Activated CD4-positive, CD25-positive, alpha-beta regulatory T cell (primary cell): ENCODE measurements at regions not wholly inside any gene's neighbourhood (a gene's known extent, or its start where the extent isn't known, plus 50 kb on each side); places are given as distances from the start of the nearest gene placed in this dataset.
"Not testable (repeated sequence)": the region's sequence is repeated elsewhere in the genome, so short reads cannot be mapped to it uniquely, and the experiment has no call there.

Source experiments
- DNase-seq, 4 experiments: peaks; one replicate each; lab custom pipeline; 2025; lab: John Stamatoyannopoulos, UW

GRCh38 chr10:124242791-124243190 is 149.4 kb upstream of the CHST15 start:
- DNase-seq = no peak

- no peak for DNase-seq
Observed at GRCh38 chr10:124242365-124242764, 149.0 kb upstream of the CHST15 start.

DNA sequence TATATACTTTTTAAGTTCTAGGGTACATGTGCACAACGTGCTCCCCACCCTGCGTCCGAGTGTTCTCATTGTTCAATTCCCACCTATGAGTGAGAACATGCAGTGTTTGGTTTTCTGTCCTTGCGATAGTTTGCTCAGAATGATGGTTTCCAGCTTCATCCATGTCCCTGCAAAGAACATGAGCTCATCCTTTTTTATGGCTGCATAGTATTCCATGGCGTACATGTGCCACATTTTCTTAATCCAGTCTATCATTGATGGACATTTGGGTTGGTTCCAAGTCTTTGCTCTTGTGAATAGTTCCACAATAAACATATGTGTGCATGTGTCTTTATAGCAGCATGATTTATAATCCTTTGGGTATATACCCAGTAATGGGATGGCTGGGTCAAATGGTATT is 148.1 kb upstream of the CHST15 start:
- not testable (repeated sequence) for DNase-seq

DNA sequence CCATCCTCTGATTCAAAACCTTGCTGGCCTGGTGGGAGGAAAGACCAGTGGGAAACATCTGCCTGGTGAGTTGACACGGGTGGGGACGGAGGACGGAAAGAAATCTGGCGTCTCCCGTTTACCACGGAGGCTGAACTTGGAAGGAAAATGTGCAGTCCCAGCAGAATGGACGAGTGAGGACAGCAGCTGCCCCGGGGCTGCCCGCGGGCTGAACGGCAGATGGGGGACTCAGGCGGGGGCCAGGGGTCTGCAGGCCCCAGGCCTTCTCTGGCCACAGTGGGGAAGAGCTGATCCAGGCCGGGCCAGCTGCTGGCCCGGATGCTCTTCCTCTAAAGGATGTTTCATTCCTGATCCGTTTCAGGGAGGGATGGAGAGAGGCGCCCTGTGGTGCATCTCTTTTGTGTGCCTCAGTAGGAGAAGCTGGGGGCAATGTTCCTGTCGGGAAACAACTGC is 147.5 kb upstream of the CHST15 start:
- no peak for DNase-seq

- no peak for DNase-seq
Observed at GRCh38 chr10:124239696-124240095, 146.3 kb upstream of the CHST15 start.

GRCh38 chr10:124239134-124239533 is 145.7 kb upstream of the CHST15 start:
- no peak for DNase-seq

DNA sequence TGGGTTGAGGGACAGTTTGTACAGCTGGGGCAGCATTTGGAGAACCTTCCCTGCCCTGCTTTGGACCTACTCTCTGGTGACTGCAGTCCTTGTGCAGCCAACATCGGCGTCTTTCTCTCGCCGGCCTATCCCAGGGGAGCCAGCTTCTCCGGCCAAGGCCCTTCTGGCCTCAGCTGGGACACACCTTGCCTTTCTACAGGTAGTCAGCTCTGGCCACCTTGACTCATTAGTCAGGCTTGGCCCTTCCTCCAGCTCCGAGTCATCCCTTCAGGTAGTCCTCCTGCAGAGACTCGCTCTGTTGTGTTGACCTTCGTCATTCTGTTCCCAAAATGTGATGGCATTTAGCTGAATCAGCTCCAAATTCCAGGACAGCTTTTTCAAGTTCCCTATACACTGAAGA is 145.0 kb upstream of the CHST15 start:
- no peak for DNase-seq

GRCh38 chr10:124237282-124237961 is 144.0 kb upstream of the CHST15 start:
- no peak for DNase-seq

DNA sequence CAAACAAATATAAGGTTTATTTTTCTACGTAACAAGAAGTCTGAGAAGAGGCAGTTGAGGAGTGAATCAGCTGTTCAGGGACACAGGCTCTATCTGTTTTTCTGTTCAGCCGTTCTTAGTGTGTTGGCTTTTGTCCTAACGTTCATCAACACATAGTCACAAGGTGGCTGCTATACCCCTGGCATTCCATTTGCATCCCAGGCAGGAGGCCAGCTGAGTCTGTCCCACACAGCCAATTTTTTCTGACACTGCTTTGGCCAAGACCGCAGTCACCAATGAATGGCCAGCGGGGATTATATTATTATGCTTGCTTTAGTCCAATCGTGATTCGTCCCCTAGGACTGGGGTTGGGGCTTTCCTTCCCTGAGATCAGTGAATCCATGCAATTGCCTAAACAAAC is 143.4 kb upstream of the CHST15 start:
- no peak for DNase-seq

GRCh38 chr10:124236136-124236535 is 142.7 kb upstream of the CHST15 start:
- DNase-seq = no peak

- DNase-seq = no peak
Observed at GRCh38 chr10:124235232-124235631, 141.8 kb upstream of the CHST15 start.

DNA sequence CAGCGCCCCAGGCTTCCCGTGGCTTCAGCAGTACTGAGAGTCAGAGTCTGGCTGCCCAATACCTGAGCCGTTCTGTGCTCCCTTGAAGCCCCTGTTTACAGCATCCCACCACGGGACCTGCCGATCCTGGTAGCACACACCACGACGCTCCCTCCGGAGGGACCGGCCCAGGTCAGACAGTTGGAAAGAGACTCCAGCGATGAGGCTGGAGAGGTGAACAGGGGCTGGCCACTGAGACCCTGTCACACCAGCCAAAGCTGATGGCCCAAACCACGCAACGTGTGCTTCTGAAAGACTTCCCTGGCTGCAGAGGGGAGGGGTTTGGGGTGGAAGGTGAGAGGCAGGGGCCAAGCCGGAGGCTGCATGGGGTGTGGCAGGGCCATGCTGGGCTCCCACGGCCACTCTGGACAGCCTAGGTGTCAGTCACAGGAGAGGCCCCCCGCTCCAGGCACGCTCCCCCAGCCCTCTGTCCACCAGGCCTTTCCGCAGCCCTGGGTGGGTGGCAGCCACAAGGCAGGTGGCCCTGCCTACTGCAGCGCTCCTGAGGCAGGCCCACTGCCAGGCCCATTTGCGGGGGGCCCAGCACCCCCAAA is 140.2 kb upstream of the CHST15 start:
- DNase-seq = no peak

DNA sequence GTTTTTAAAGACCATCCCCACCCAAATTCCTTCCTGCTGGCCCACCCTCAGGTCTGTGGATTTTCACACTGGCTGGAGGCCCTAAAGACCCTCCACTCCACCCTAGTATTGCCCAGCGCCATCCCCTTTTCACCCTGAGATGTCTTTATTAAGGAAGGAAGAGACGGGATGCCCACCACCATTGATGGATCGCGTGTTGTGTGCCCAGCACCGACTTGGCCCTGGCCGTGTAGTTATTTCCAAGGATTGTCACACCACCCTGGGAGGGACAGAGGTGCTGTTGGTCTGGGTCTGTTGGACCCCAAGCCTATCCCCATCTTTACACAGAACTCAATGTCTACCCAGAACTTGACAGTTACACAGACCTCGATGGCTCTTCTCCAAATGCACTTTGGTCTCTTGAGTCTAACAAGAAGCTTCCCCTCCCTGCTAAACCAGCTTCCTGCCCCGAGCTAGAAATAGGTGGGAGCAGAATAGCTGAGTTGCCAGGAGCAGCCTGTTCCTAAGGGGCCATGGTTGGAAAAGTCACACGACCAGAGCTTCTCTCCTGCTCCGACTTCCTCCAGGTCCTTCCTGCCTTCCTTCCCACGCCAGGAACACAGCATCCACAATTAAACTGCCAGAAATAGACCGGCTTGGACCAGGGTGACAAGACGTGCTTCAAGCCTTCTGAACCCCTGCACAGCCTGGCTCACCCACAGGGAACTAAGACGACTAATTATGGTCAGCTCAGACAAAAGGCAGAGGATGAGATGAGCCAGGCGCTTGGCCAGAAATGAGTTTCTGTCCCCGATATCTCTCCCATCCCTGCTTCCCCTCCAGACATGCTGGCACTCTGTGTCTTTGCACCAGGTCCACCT is 139.5 kb upstream of the CHST15 start:
- DNase-seq = no peak

- peak in 2 of 4 experiments; percentile 16 to 32 for DNase-seq
Observed at GRCh38 chr10:124231168-124232155, 138.1 kb upstream of the CHST15 start.

DNA sequence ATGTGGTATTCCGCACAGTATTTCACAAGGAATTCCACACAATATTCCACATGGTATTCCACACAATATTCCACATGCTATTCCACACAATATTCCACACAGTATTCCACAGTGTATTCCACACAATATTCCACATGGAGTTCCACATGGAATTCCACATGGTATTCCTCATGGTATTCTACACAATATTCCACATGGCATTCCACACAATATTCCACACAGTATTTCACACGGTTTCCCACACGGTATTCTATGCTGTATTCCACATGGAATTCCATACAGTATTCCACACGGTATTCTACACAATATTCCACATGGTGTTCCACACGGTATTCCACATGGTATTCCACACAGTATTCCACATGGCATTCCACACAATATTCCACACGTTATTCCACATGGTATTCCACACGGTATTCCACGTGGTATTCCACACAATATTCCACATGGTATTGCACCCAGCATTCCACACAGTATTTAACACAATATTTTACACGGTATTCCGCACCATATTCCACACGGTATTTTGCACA is 137.3 kb upstream of the CHST15 start:
- no peak for DNase-seq

DNA sequence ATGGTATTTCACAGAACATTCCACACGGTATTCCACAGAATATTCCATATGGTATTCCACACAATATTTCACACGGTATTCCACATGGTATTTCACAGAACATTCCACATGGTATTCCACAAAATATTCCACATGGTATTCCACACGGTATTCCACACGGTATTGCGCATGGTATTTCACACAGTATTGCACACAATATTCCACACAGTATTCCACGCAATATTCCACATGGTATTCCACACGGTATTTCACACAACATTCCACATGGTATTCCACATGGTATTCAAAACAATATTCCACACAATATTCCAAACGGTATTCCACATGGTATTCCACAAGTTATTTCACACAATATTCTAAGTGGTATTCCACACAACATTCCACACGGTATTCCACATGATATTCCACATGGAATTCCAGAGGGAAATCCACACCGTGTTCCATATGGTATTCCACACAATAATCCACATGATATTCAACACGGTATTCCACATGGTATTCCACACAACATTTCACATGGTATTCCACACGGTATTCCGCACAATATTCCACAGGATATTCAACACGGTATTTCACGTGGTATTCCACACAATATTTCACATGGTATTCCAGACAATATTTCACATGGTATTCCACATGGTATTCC is 136.7 kb upstream of the CHST15 start:
- no peak for DNase-seq

DNA sequence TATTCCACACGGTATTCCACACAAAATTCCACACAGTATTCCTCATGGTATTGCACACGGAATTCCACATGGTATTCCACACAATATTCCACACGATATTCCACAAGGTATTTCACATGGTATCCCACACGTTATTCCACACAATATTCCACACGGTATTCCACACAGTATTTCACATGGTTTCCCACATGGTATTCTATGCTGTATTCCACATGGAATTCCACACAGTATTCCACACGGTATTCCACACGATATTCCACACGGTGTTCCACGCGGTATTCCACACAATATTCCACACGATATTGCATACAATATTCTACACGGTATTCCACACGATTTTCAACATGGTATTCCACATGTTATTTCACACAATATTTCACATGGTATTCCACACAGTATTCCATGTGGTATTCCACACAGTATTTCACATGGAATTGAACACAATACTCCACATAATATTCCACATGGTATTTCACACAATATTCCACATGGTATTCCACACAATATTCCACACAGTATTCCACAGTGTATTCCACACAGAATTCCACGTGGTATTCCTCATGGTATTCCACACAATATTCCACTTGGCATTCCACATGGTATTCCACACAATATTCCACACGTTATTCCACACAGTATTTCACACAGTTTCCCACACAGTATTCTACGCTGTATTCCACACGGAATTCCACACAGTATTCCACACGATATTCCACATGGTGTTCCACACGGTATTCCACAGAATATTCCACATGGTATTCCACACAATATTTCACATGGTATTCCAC is 136.0 kb upstream of the CHST15 start:
- no peak for DNase-seq

- DNase-seq = no peak
Observed at GRCh38 chr10:124228471-124228870, 135.1 kb upstream of the CHST15 start.

- no peak for DNase-seq
Observed at GRCh38 chr10:124227988-124228387, 134.6 kb upstream of the CHST15 start.
